Ishikawa (cell line): ENCODE measurements at regions not wholly inside any gene's neighbourhood (a gene's known extent, or its start where the extent isn't known, plus 50 kb on each side); places are given as distances from the start of the nearest gene placed in this dataset.

Source experiments
- MAX ChIP-seq: IDR thresholded peaks from 2 replicates; pipeline ENCODE4 v1.6.1; 2012
- REST ChIP-seq: IDR thresholded peaks from 2 replicates; pipeline ENCODE4 v1.6.1; 2012; ENCODE audit warnings: low read depth, mild to moderate bottlenecking
- TAF1 ChIP-seq: IDR thresholded peaks from 2 replicates; pipeline ENCODE4 v1.6.1; 2012; ENCODE audit warnings: low read depth, mild to moderate bottlenecking
- ZBTB7A ChIP-seq: IDR thresholded peaks from 2 replicates; pipeline ENCODE4 v1.6.1; 2012; ENCODE audit warnings: low read depth

GRCh38 chr5:19370655-19371386, 617.2 kb downstream of the CDH18 start:
- no peak for TF ChIP-seq MAX
- no peak for TF ChIP-seq ZBTB7A
- TF ChIP-seq TAF1, result no peak
- TF ChIP-seq REST, result no peak
